SU-DHL-6 (cell line): ENCODE measurements at regions not wholly inside any gene's neighbourhood (a gene's known extent, or its start where the extent isn't known, plus 50 kb on each side); places are given as distances from the start of the nearest gene placed in this dataset.

ENCODE experiments used
- EZH2phosphoT487 ChIP-seq: fragments of 200-600 bp; sonication (generic), shearing (Covaris generic); conservative IDR thresholded peaks from 2 replicates; pipeline ENCODE4 v1.6.1; 2018; ENCODE audit warnings: mild to moderate bottlenecking, antibody characterized with exemption, low read length, moderate library complexity, mixed read lengths
- TF ChIP-seq, protein P1 (sequence below): fragments of 200-600 bp; sonication (generic); IDR thresholded peaks from one replicate; pipeline ENCODE4 v1.5.1; 2017; ENCODE audit warnings: antibody characterized with exemption, mild to moderate bottlenecking, low read length, moderate library complexity; ENCODE audit not compliant: insufficient read depth, poor library complexity, severe bottlenecking

DNA sequence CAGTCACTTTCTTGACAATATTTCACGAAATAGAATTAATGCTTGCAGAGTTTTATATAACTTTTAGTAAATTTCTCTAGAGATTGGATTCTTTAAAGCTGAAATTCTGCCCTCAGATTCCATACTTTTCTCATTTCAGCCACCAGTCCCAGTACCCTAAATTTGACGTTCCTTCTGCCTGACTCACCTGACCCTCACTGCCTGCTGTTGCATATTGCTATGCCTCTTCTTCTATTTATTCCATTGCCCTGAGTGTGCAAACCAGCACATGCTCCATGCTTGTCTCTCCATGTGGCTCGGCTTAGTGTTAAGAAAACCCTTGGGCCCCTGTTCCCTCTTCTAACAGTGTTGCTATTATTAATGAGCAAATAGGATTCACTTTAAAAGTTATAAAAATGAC, 533.3 kb downstream of the LRFN5 start:
- TF ChIP-seq, protein P1, sequence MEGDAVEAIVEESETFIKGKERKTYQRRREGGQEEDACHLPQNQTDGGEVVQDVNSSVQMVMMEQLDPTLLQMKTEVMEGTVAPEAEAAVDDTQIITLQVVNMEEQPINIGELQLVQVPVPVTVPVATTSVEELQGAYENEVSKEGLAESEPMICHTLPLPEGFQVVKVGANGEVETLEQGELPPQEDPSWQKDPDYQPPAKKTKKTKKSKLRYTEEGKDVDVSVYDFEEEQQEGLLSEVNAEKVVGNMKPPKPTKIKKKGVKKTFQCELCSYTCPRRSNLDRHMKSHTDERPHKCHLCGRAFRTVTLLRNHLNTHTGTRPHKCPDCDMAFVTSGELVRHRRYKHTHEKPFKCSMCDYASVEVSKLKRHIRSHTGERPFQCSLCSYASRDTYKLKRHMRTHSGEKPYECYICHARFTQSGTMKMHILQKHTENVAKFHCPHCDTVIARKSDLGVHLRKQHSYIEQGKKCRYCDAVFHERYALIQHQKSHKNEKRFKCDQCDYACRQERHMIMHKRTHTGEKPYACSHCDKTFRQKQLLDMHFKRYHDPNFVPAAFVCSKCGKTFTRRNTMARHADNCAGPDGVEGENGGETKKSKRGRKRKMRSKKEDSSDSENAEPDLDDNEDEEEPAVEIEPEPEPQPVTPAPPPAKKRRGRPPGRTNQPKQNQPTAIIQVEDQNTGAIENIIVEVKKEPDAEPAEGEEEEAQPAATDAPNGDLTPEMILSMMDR = no peak
- no peak for TF ChIP-seq EZH2phosphoT487
